K562 (cell line): ENCODE measurements at regions not wholly inside any gene's neighbourhood (a gene's known extent, or its start where the extent isn't known, plus 50 kb on each side); places are given as distances from the start of the nearest gene placed in this dataset.

Experiments
- ATAC-seq: fragments of 200-7000 bp; cut with Tn5 transposase; 3 replicates; pipeline ENCODE4 v1.9.1; 2020; ENCODE audit warnings: moderate library complexity
- BruUV-seq: library from RNA; stranded (reverse); fragments of 400-500 nt; replicated peaks from 2 replicates; lab custom pipeline; 2021; lab: Mats Ljungman, UMichigan
- CTCF ChIA-PET: fragments of 300-600 bp; formaldehyde crosslinking; extraction: SDS; loops from one replicate; lab custom pipeline; 2021; ENCODE audit warnings: low intra/inter-chr PET ratio; lab: Yijun Ruan, JAX
- POLR2A ChIA-PET: fragments of 300-600, 350-650 bp; sonication (Branson Sonifier 250); formaldehyde crosslinking; extraction: SDS; loops from one replicate; lab custom pipeline; 2021; ENCODE audit warnings: antibody characterized with exemption, inconsistent platforms; lab: Yijun Ruan, JAX
- DNase-seq, 4 experiments: peaks; one replicate each; pipeline versions ENCODE4 v3.0.0 to v3.0.0-alpha.2; 2011 to 2018; ENCODE audit warnings: low spot score in 3 of 4, mixed read lengths in 3 of 4; ENCODE audit errors: extremely low read depth in 1 of 4
- FAIRE-seq: peaks from 2 replicates; lab custom pipeline; 2011; peaks lifted over from hg19 to GRCh38; lab: Jason Lieb, UNC
- H2AFZ ChIP-seq: 2 replicates; pipeline ENCODE4 v1.6.0; 2011; ENCODE audit warnings: low read depth, low read length, control low read depth, inconsistent platforms
- H3K27ac ChIP-seq: fragments of 200-600 bp; 3 replicates; pipeline ENCODE4 v1.8.0; 2011; ENCODE audit warnings: low read depth, mild to moderate bottlenecking, control low read depth, inconsistent platforms, low read length, moderate library complexity, mixed read lengths; ENCODE audit errors: extremely low read depth
- H3K27me3 ChIP-seq, 2 experiments: fragments of 300-600 bp in 1 of 2; 2 replicates in 1 of 2; 3 replicates in 1 of 2; pipeline versions ENCODE4 v1.6.0 to v1.8.0; 2011; ENCODE audit warnings: inconsistent platforms in 2 of 2, low read length in 2 of 2, mild to moderate bottlenecking in 1 of 2, mixed read lengths in 1 of 2, moderate library complexity in 1 of 2; ENCODE audit not compliant: control insufficient read depth in 2 of 2, insufficient read depth in 2 of 2
- H3K36me3 ChIP-seq: fragments of 300-600 bp; 3 replicates; pipeline ENCODE4 v1.8.0; 2011; ENCODE audit warnings: mild to moderate bottlenecking, low read length, inconsistent platforms; ENCODE audit not compliant: control insufficient read depth, insufficient read depth
- H3K4me1 ChIP-seq, 2 experiments: fragments of 200-600 bp in 1 of 2; replicated peaks in 1 of 2; 2 replicates in 1 of 2; 3 replicates in 1 of 2; pipeline versions ENCODE4 v1.5.1 to v1.8.0; 2011; ENCODE audit warnings: inconsistent platforms in 2 of 2, low read length in 2 of 2, mild to moderate bottlenecking in 1 of 2, mixed read lengths in 1 of 2, moderate library complexity in 1 of 2; ENCODE audit not compliant: control insufficient read depth in 2 of 2, insufficient read depth in 2 of 2
- H3K4me2 ChIP-seq: 2 replicates; pipeline ENCODE4 v1.6.1; 2011; ENCODE audit warnings: low read length, control low read depth, inconsistent platforms, mixed read lengths; ENCODE audit not compliant: insufficient read depth
- H3K4me3 ChIP-seq: fragments of 200-600 bp; sonication (generic), shearing (Covaris generic); 2 replicates; pipeline ENCODE4 v1.5.1; 2016; ENCODE audit warnings: control low read depth, inconsistent platforms
- H3K79me2 ChIP-seq: fragments of 200-600 bp; 3 replicates; pipeline ENCODE4 v1.8.0; 2011; ENCODE audit warnings: low read length, inconsistent platforms; ENCODE audit not compliant: control insufficient read depth, insufficient read depth
- H3K9ac ChIP-seq, 2 experiments: 2 replicates each; pipeline versions ENCODE4 v1.6.0 to v1.6.1; 2011; ENCODE audit warnings: low read depth in 2 of 2, low read length in 2 of 2, control low read depth in 1 of 2, inconsistent platforms in 1 of 2, mild to moderate bottlenecking in 1 of 2, mixed read lengths in 1 of 2; ENCODE audit not compliant: insufficient read depth in 1 of 2
- H3K9me1 ChIP-seq: one replicate; pipeline ENCODE4 v1.6.0; 2011; ENCODE audit warnings: inconsistent platforms, mild to moderate bottlenecking, low read length, moderate library complexity; ENCODE audit not compliant: control insufficient read depth, insufficient read depth
- H3K9me3 ChIP-seq: replicated peaks from 2 replicates; pipeline ENCODE4 v1.5.1; 2011; ENCODE audit warnings: low read depth, low read length, inconsistent platforms; ENCODE audit not compliant: control insufficient read depth, insufficient read depth
- H4K20me1 ChIP-seq: replicated peaks from 2 replicates; pipeline ENCODE4 v1.6.1; 2011; ENCODE audit warnings: low read length, inconsistent platforms, mixed read lengths; ENCODE audit not compliant: control insufficient read depth, insufficient read depth
- HCFC1 ChIP-seq: IDR thresholded peaks from 2 replicates; pipeline ENCODE4 v1.6.1; 2012; ENCODE audit warnings: low read depth, low read length, improper control_type of control experiment
- RBM25 ChIP-seq: fragments of 200-400 bp; formaldehyde crosslinking; IDR thresholded peaks from 2 replicates; pipeline ENCODE4 v1.6.1; 2018; ENCODE audit warnings: low read length, low read depth, moderate library complexity; ENCODE audit not compliant: severe bottlenecking
- WGBS: fragments of 100-300 bp; shearing (Covaris generic); methylation state at CpG from one replicate; pipeline ENCODE4 v1.1.6; 2016; ENCODE audit warnings: low coverage, mixed read lengths; ENCODE audit not compliant: insufficient coverage; ENCODE audit errors: missing lambda C conversion rate; 5-methylcytosine and 5-hydroxymethylcytosine counted together
- in situ Hi-C: fragments of 300-500 bp; cut with MboI; formaldehyde crosslinking; loops from 4 replicates; pipeline ENCODE4 v1.15.0; 2018; ENCODE audit warnings: inconsistent platforms, mixed read lengths
- intact Hi-C: fragments of 100-400 bp; cut with micrococcal nuclease; formaldehyde crosslinking; loops from 2 replicates; pipeline ENCODE4 v1.14.2; 2022
- TF ChIP-seq, protein P1 (sequence below): IDR thresholded peaks from 2 replicates; pipeline ENCODE4 v1.6.1; 2014; ENCODE audit warnings: antibody characterized with exemption
- TF ChIP-seq, protein P2 (sequence below), 3 experiments: IDR thresholded peaks in 2 of 3; conservative IDR thresholded peaks in 1 of 3; 2 replicates each; pipeline ENCODE4 v1.5.1; 2011 to 2012; ENCODE audit warnings: low read length in 3 of 3, mild to moderate bottlenecking in 3 of 3, control low read depth in 2 of 3, improper control_type of control experiment in 1 of 3, inconsistent platforms in 1 of 3, low read depth in 1 of 3, mixed read lengths in 1 of 3, moderate library complexity in 1 of 3; ENCODE audit not compliant: insufficient read depth in 2 of 3

- no peaks in the 10 kb centered on the region for H3K79me2 ChIP-seq
- no peaks in the 10 kb centered on the region; a peak in 1 of 5 replicates for H3K27me3 ChIP-seq
- no peaks in the 10 kb centered on the region for H3K9me3 ChIP-seq
- no peaks in the 10 kb centered on the region for H4K20me1 ChIP-seq
- CTCF ChIA-PET, result no interaction called here
- no peak for TF ChIP-seq HCFC1
- TF ChIP-seq, protein P1, sequence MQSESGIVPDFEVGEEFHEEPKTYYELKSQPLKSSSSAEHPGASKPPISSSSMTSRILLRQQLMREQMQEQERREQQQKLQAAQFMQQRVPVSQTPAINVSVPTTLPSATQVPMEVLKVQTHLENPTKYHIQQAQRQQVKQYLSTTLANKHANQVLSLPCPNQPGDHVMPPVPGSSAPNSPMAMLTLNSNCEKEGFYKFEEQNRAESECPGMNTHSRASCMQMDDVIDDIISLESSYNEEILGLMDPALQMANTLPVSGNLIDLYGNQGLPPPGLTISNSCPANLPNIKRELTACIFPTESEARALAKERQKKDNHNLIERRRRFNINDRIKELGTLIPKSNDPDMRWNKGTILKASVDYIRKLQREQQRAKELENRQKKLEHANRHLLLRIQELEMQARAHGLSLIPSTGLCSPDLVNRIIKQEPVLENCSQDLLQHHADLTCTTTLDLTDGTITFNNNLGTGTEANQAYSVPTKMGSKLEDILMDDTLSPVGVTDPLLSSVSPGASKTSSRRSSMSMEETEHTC, result no peak
- TF ChIP-seq, protein P2, sequence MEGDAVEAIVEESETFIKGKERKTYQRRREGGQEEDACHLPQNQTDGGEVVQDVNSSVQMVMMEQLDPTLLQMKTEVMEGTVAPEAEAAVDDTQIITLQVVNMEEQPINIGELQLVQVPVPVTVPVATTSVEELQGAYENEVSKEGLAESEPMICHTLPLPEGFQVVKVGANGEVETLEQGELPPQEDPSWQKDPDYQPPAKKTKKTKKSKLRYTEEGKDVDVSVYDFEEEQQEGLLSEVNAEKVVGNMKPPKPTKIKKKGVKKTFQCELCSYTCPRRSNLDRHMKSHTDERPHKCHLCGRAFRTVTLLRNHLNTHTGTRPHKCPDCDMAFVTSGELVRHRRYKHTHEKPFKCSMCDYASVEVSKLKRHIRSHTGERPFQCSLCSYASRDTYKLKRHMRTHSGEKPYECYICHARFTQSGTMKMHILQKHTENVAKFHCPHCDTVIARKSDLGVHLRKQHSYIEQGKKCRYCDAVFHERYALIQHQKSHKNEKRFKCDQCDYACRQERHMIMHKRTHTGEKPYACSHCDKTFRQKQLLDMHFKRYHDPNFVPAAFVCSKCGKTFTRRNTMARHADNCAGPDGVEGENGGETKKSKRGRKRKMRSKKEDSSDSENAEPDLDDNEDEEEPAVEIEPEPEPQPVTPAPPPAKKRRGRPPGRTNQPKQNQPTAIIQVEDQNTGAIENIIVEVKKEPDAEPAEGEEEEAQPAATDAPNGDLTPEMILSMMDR (IDR thresholded peaks at IDR 0.05 in 2 of 3, conservative IDR thresholded peaks at IDR 0.05 in 1 of 3; ENCODE audit: insufficient read depth in 2 of 3, low read depth in 1 of 3, low read length in 3 of 3), result peak; percentile 47 to 59 (median 52)
- no peak for TF ChIP-seq RBM25
- TF ChIP-seq, all 486 proteins: peak for 1
- no TSS peak for BruUV-seq
- Histone ChIP-seq H3K27ac (no peak overlapping the region), H3K9me1 (no peaks in the 10 kb centered on the region), H3K36me3 (no peaks in the 10 kb centered on the region), H3K4me3 (no peak overlapping the region), H3K4me1 (no peaks in the 10 kb centered on the region; a peak in 1 of 5 replicates), H3K9ac (no peak overlapping the region), H3K4me2 (no peak overlapping the region), H2AFZ (no peak overlapping the region)
- POLR2A ChIA-PET, result interaction anchor here (0.6 kb wide), 1 partner anchor 284 kb away, joined by 3 read pairs; no protein-coding TSS in a partner anchor
- DNase-seq, result peak in 2 of 4 experiments; percentile 6 to 18
- FAIRE-seq, result no peak
- ATAC-seq, result peak; percentile 66; the same call in 2 of the 3 replicates
- intact Hi-C loops (no loop called here), in situ Hi-C loops (no loop called here)
- WGBS, result 5% methylated on average over 4 of the region's 4 CpGs
Measured at GRCh38 chr5:135750506-135750905, 84.0 kb upstream of the SLC25A48 start.
